Suprapubic skin (tissue), 4 donors: ENCODE measurements at regions not wholly inside any gene's neighbourhood (a gene's known extent, or its start where the extent isn't known, plus 50 kb on each side); places are given as distances from the start of the nearest gene placed in this dataset.

ENCODE experiments used
- DNase-seq, 2 donors: peaks; one replicate each; pipeline ENCODE4 v3.0.0-alpha.2; 2019; ENCODE audit warnings: low spot score in 2 of 2
- H3K27ac ChIP-seq: fragments of 200-600 bp; sonication (generic); one replicate; pipeline ENCODE4 v1.5.1; 2019
- H3K27me3 ChIP-seq: fragments of 200-600 bp; sonication (generic); one replicate; pipeline ENCODE4 v1.5.1; 2019
- H3K36me3 ChIP-seq: fragments of 200-600 bp; sonication (generic); one replicate; pipeline ENCODE4 v1.5.1; 2019
- H3K4me1 ChIP-seq: fragments of 200-600 bp; sonication (generic); one replicate; pipeline ENCODE4 v1.5.1; 2019
- H3K4me3 ChIP-seq: fragments of 200-600 bp; sonication (generic); one replicate; pipeline ENCODE4 v1.5.1; 2019; ENCODE audit warnings: mild to moderate bottlenecking
- H3K9me3 ChIP-seq: fragments of 200-600 bp; sonication (generic); one replicate; pipeline ENCODE4 v1.5.1; 2019
- EP300 ChIP-seq: sonication (generic); formaldehyde crosslinking; IDR thresholded peaks from one replicate; pipeline ENCODE4 v1.6.1; 2017; ENCODE audit warnings: antibody characterized with exemption
- POLR2A ChIP-seq, 2 donors: fragments of 450-650 bp; IDR thresholded peaks; one replicate each; pipeline ENCODE4 v1.6.1; 2017; ENCODE audit warnings: antibody characterized with exemption in 2 of 2, mild to moderate bottlenecking in 2 of 2, moderate library complexity in 2 of 2
- POLR2AphosphoS5 ChIP-seq, 3 donors: sonication (generic); formaldehyde crosslinking; IDR thresholded peaks; one replicate each; pipeline ENCODE4 v1.6.1; 2017; ENCODE audit warnings: antibody characterized with exemption in 3 of 3
- WGBS: methylation state at CpG from one replicate; pipeline ENCODE4 v1.1.5; 2018; 5-methylcytosine and 5-hydroxymethylcytosine counted together
- TF ChIP-seq, protein P1 (sequence below), 2 donors: fragments of 200-600 bp in 1 of 2; fragments of 450-650 bp in 1 of 2; sonication (generic) in 1 of 2; IDR thresholded peaks; one replicate each; pipeline ENCODE4 v1.5.1; 2016 to 2019; ENCODE audit warnings: antibody characterized with exemption in 2 of 2, mild to moderate bottlenecking in 1 of 2, moderate library complexity in 1 of 2

DNA sequence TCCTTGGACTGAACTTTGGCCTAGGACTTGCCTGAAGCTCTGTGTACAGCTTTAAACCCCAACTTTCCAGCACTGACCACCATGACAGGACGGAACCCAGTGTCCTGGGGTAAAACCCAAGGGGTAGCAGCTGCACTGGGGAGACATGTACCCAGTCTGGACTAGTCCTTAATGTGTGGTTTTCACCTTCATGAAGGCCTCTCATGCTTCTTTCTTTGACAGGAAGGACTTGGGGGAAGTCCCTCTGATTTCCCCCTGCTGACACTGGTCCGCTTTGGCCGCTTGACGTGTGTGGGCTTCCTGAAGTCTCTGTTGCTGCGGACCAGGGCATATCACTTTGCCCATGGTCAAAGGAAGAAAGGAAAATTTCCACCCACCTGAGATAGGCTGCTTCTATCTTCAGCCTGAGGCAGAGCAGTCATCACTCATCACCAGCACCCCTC is 66.3 kb upstream of the PRDX6 start:
- no peak for TF ChIP-seq POLR2A (IDR thresholded peaks at IDR 0.05)
- TF ChIP-seq POLR2AphosphoS5 (IDR thresholded peaks at IDR 0.05) = no peak
- no peak for TF ChIP-seq EP300
- TF ChIP-seq, protein P1, sequence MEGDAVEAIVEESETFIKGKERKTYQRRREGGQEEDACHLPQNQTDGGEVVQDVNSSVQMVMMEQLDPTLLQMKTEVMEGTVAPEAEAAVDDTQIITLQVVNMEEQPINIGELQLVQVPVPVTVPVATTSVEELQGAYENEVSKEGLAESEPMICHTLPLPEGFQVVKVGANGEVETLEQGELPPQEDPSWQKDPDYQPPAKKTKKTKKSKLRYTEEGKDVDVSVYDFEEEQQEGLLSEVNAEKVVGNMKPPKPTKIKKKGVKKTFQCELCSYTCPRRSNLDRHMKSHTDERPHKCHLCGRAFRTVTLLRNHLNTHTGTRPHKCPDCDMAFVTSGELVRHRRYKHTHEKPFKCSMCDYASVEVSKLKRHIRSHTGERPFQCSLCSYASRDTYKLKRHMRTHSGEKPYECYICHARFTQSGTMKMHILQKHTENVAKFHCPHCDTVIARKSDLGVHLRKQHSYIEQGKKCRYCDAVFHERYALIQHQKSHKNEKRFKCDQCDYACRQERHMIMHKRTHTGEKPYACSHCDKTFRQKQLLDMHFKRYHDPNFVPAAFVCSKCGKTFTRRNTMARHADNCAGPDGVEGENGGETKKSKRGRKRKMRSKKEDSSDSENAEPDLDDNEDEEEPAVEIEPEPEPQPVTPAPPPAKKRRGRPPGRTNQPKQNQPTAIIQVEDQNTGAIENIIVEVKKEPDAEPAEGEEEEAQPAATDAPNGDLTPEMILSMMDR (IDR thresholded peaks at IDR 0.05) = no peak
- Histone ChIP-seq H3K27me3 (no peaks in the 10 kb centered on the region), H3K36me3 (no peaks in the 10 kb centered on the region), H3K27ac (no peak overlapping the region), H3K4me3 (no peak overlapping the region), H3K4me1 (peaks cover 16% of the 10 kb centered on the region), H3K9me3 (no peaks in the 10 kb centered on the region)
- 91% methylated on average over 5 of the region's 5 CpGs for WGBS
- no peak for DNase-seq

DNA sequence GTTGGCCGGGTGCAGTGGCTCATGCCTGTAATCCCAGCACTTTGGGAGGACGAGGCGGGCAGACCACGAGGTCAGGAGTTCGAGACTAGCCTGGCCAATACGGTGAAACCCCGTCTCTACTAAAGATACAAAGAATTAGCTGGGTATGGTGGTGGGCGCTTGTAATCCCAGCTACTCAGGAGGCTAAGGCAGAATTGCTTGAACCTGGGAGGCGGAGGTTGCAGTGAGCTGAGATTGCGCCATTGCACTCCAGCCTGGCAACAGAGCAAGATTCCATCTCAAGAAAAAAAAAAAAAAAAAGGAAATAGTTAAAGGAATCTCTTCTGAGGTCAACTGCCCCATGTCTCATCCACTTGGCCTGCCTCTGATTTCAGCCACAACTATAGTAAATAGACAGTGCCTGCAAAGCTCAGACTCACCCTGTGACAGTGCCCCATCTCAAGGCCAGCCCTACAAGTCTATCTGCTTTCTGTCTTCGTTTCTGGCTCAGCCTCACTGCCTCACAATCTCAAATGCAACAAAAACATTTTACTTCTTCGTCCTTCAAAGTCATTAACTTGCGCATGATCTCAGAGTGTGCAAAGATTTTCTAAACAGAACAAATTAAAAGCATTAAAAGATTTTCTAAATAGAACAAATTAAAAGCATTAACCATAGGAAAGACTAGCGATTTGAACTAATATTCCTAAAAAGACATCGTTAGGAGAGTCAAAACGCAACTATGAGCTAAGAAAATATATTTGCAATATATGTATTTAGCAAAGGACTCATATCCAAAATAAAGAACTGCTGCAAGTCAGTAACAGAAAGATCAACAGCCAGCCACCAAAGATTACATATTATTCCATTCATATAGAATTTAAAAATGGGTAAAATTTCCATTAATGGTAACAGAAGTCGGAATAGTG is 65.0 kb upstream of the PRDX6 start:
- peaks cover 3% of the 10 kb centered on the region for H3K4me1 ChIP-seq
- no peaks in the 10 kb centered on the region for H3K36me3 ChIP-seq
- H3K27me3 ChIP-seq = no peaks in the 10 kb centered on the region
- TF ChIP-seq POLR2AphosphoS5 (IDR thresholded peaks at IDR 0.05) (no peak), EP300 (no peak), POLR2A (IDR thresholded peaks at IDR 0.05) (no peak)
- TF ChIP-seq, protein P1 (IDR thresholded peaks at IDR 0.05) = no peak
- no peak for DNase-seq
- WGBS = 88% methylated on average over 17 of the region's 17 CpGs
- no peaks in the 10 kb centered on the region for H3K9me3 ChIP-seq
- H3K4me3 ChIP-seq = no peak overlapping the region
- no peak overlapping the region for H3K27ac ChIP-seq

DNA sequence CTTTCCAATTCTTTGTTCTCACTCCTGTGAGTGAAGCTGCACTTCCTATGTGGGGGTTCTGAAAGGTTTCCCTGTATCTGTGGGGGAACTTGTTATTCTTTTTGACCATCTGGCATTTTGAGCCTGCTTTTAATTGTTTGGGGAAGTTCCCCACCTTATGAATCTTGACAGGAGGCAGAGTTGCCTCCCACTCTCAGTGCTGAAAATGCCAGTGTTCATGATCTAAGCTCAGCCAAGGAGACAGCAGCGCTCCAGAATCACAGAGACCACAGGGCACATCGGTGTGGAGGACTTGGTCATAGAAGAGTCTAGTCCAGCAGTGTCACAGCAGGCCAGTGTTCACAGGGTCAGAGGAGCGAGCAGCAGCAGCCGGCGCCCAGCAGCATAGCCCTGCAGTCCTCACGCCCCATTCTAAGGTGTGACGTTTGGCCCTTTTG is 63.8 kb upstream of the PRDX6 start:
- no peak for TF ChIP-seq POLR2AphosphoS5 (IDR thresholded peaks at IDR 0.05)
- TF ChIP-seq, protein P1 (IDR thresholded peaks at IDR 0.05) = no peak
- TF ChIP-seq POLR2A (IDR thresholded peaks at IDR 0.05) = no peak
- TF ChIP-seq EP300 = no peak
- no peaks in the 10 kb centered on the region for H3K27me3 ChIP-seq
- WGBS = 78% methylated on average over 7 of the region's 7 CpGs
- H3K27ac ChIP-seq = no peak overlapping the region
- H3K36me3 ChIP-seq = no peaks in the 10 kb centered on the region
- H3K9me3 ChIP-seq = no peaks in the 10 kb centered on the region
- DNase-seq = no peak
- H3K4me3 ChIP-seq = no peak overlapping the region
- peaks cover 2% of the 10 kb centered on the region for H3K4me1 ChIP-seq

DNA sequence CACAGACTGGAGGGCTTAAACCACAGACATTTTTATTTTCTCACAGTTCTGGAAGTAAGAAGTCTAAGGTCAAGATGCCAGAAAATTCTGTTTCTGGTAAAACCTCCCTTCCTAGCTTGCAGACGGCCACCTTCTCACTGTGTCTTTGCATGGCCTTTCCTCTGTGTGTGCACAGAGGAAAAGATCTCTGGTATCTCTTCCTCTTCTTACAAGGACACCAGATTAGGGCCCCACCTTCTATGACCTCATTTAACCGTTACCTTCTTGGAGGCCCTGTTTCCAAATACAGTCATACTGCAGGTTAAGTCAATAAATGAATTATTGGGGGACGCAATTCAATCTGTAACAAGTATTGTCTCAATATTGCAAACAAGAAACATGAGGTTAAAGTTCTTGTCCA is 63.0 kb upstream of the PRDX6 start:
- DNase-seq = no peak
- Histone ChIP-seq H3K9me3 (no peaks in the 10 kb centered on the region), H3K36me3 (no peaks in the 10 kb centered on the region), H3K4me3 (no peak overlapping the region), H3K27ac (no peak overlapping the region), H3K27me3 (no peaks in the 10 kb centered on the region), H3K4me1 (peaks cover 2% of the 10 kb centered on the region)
- WGBS = 85% methylated on average over 3 of the region's 3 CpGs
- TF ChIP-seq POLR2AphosphoS5 (IDR thresholded peaks at IDR 0.05) (no peak), EP300 (no peak), POLR2A (IDR thresholded peaks at IDR 0.05) (no peak)
- TF ChIP-seq, protein P1 (IDR thresholded peaks at IDR 0.05) = no peak

DNA sequence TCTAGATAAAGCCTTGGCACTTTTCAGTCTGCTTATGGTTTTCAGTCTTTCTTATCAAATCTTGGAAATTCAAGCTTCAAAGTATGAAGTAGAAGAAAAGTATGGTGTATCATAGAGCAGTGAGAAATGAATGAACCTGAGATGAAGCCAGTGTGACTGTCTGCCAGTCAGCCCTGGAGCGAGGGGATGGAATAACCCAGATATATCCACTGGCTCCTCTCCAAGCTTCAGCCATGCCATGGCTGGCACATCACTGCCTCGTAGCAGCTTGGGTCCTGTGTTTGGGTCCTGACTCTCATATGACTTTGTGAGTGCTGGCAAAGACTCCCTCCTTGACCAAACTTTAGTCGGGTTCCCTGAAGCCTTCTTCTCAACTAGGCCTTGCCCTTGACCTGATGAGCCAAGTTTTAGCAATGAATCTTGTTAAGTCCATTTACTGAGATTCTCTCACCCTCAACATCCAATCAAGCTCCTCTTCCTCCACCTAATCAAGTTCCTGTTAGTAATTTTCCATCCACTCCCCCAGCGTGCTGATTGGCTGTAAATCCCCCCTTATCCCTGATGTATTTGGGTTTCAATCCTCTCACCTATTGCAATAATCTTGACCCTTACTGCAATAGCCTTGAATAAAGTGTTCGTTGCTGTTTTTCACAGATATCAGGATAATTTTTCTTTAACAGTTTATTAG is 62.5 kb upstream of the PRDX6 start:
- no peak overlapping the region for H3K4me3 ChIP-seq
- H3K36me3 ChIP-seq = no peaks in the 10 kb centered on the region
- no peaks in the 10 kb centered on the region for H3K9me3 ChIP-seq
- no peaks in the 10 kb centered on the region for H3K27me3 ChIP-seq
- DNase-seq = no peak
- H3K4me1 ChIP-seq = no peaks in the 10 kb centered on the region
- TF ChIP-seq, protein P1 (IDR thresholded peaks at IDR 0.05) = no peak
- no peak for TF ChIP-seq EP300
- TF ChIP-seq POLR2A (IDR thresholded peaks at IDR 0.05) = no peak
- no peak for TF ChIP-seq POLR2AphosphoS5 (IDR thresholded peaks at IDR 0.05)
- H3K27ac ChIP-seq = no peak overlapping the region
- 87% methylated on average over 5 of the region's 5 CpGs for WGBS
